H9 (cell line): ENCODE measurements at regions not wholly inside any gene's neighbourhood (a gene's known extent, or its start where the extent isn't known, plus 50 kb on each side); places are given as distances from the start of the nearest gene placed in this dataset.

Experiments used
- DNase-seq: peaks from one replicate; pipeline ENCODE4 v3.0.0-alpha.2; 2017
- H2AFZ ChIP-seq: one replicate; pipeline ENCODE4 v1.6.1; 2013; ENCODE audit warnings: mild to moderate bottlenecking, low read length, control low read depth, moderate library complexity
- H2AK5ac ChIP-seq: 2 replicates; pipeline ENCODE4 v1.6.1; 2013; ENCODE audit warnings: low read length, control low read depth, mixed read lengths; ENCODE audit not compliant: insufficient read length
- H2BK120ac ChIP-seq: one replicate; pipeline ENCODE4 v1.6.1; 2013; ENCODE audit warnings: low read depth, mild to moderate bottlenecking, low read length, control low read depth, inconsistent platforms; ENCODE audit not compliant: poor library complexity, severe bottlenecking
- H2BK12ac ChIP-seq: 2 replicates; pipeline ENCODE4 v1.6.1; 2013; ENCODE audit warnings: low read length, control low read depth, mixed read lengths, low read depth; ENCODE audit not compliant: insufficient read length
- H2BK15ac ChIP-seq: 2 replicates; pipeline ENCODE4 v1.6.1; 2013; ENCODE audit warnings: low read depth, low read length, control low read depth
- H2BK20ac ChIP-seq: one replicate; pipeline ENCODE4 v1.6.1; 2013; ENCODE audit warnings: low read depth, mild to moderate bottlenecking, low read length, control low read depth, inconsistent platforms; ENCODE audit not compliant: poor library complexity, severe bottlenecking
- H2BK5ac ChIP-seq: 2 replicates; pipeline ENCODE4 v1.6.1; 2013; ENCODE audit warnings: low read length, control low read depth, mixed read lengths; ENCODE audit not compliant: insufficient read length
- H3K14ac ChIP-seq: 2 replicates; pipeline ENCODE4 v1.6.1; 2013; ENCODE audit warnings: low read length, control low read depth; ENCODE audit not compliant: insufficient read depth
- H3K18ac ChIP-seq: 2 replicates; pipeline ENCODE4 v1.6.1; 2013; ENCODE audit warnings: low read depth, mild to moderate bottlenecking, mixed read lengths, low read length, control low read depth; ENCODE audit not compliant: insufficient read length
- H3K23ac ChIP-seq: 2 replicates; pipeline ENCODE4 v1.6.1; 2013; ENCODE audit warnings: low read length, control low read depth, mixed read lengths, low read depth; ENCODE audit not compliant: insufficient read length
- H3K23me2 ChIP-seq: 2 replicates; pipeline ENCODE4 v1.6.1; 2013; ENCODE audit warnings: low read depth, mild to moderate bottlenecking, mixed read lengths, low read length, control low read depth; ENCODE audit not compliant: insufficient read length, poor library complexity, severe bottlenecking
- H3K27ac ChIP-seq: 2 replicates; pipeline ENCODE4 v1.5.1; 2013; ENCODE audit warnings: low read length, control low read depth, mixed read lengths, low read depth; ENCODE audit not compliant: insufficient read length
- H3K27me3 ChIP-seq: 2 replicates; pipeline ENCODE4 v1.6.1; 2013; ENCODE audit warnings: low read length, control low read depth, inconsistent platforms; ENCODE audit not compliant: insufficient read depth
- H3K4ac ChIP-seq: 2 replicates; pipeline ENCODE4 v1.6.1; 2013; ENCODE audit warnings: low read depth, mild to moderate bottlenecking, control low read depth, inconsistent platforms, low read length, moderate library complexity
- H3K4me1 ChIP-seq: 2 replicates; pipeline ENCODE4 v1.6.1; 2013; ENCODE audit warnings: low read length, control low read depth, inconsistent platforms; ENCODE audit not compliant: insufficient read depth
- H3K4me2 ChIP-seq: 2 replicates; pipeline ENCODE4 v1.6.1; 2013; ENCODE audit warnings: low read length, control low read depth, mixed read lengths; ENCODE audit not compliant: insufficient read length, insufficient read depth
- H3K56ac ChIP-seq: 2 replicates; pipeline ENCODE4 v1.6.1; 2013; ENCODE audit warnings: low read depth, mild to moderate bottlenecking, mixed read lengths, low read length, control low read depth; ENCODE audit not compliant: insufficient read length
- H3K79me1 ChIP-seq: 2 replicates; pipeline ENCODE4 v1.6.1; 2013; ENCODE audit warnings: low read depth, mild to moderate bottlenecking, moderate library complexity, low read length, control low read depth, inconsistent platforms; ENCODE audit not compliant: insufficient read depth, poor library complexity, severe bottlenecking
- H3K79me2 ChIP-seq: 2 replicates; pipeline ENCODE4 v1.6.1; 2013; ENCODE audit warnings: low read length, control low read depth, inconsistent platforms; ENCODE audit not compliant: insufficient read depth
- H3K9ac ChIP-seq: 2 replicates; pipeline ENCODE4 v1.6.1; 2013; ENCODE audit warnings: low read length, control low read depth, mixed read lengths; ENCODE audit not compliant: insufficient read length; ENCODE audit errors: extremely low read depth
- H3K9me3 ChIP-seq: one replicate; pipeline ENCODE4 v1.6.1; 2013; ENCODE audit warnings: low read depth, low read length, inconsistent platforms; ENCODE audit not compliant: control insufficient read depth
- H3T11ph ChIP-seq: one replicate; pipeline ENCODE4 v1.6.1; 2013; ENCODE audit warnings: mild to moderate bottlenecking, low read length, control low read depth, inconsistent platforms
- H4K20me1 ChIP-seq: one replicate; pipeline ENCODE4 v1.6.1; 2013; ENCODE audit not compliant: control insufficient read depth, insufficient read length, insufficient read depth
- H4K5ac ChIP-seq: 2 replicates; pipeline ENCODE4 v1.6.1; 2013; ENCODE audit warnings: low read depth, mild to moderate bottlenecking, mixed read lengths, low read length, control low read depth; ENCODE audit not compliant: insufficient read length
- H4K8ac ChIP-seq: replicated peaks from 2 replicates; pipeline ENCODE4 v1.6.1; 2013; ENCODE audit warnings: low read length, control low read depth, mixed read lengths, low read depth; ENCODE audit not compliant: insufficient read length
- H4K91ac ChIP-seq: 2 replicates; pipeline ENCODE4 v1.6.1; 2013; ENCODE audit warnings: low read depth, mild to moderate bottlenecking, moderate library complexity, mixed read lengths, low read length, control low read depth; ENCODE audit not compliant: insufficient read length
- H3K27ac Mint-ChIP-seq, 3 experiments: 2 replicates in 2 of 3; 3 replicates in 1 of 3; pipeline ENCODE4 v1.8.0; 2020 to 2021; ENCODE audit warnings: mixed read lengths in 3 of 3, mild to moderate bottlenecking in 1 of 3, moderate library complexity in 1 of 3
- H3K27me3 Mint-ChIP-seq: 2 replicates; pipeline ENCODE4 v1.8.0; 2021; ENCODE audit warnings: low read depth, mild to moderate bottlenecking, moderate library complexity, mixed read lengths
- H3K36me3 Mint-ChIP-seq, 3 experiments: 2 replicates in 2 of 3; 3 replicates in 1 of 3; pipeline ENCODE4 v1.8.0; 2020 to 2021; ENCODE audit warnings: low read depth in 3 of 3, mixed read lengths in 3 of 3; ENCODE audit not compliant: insufficient read depth in 1 of 3
- H3K4me1 Mint-ChIP-seq, 2 experiments: 2 replicates each; pipeline ENCODE4 v1.8.0; 2020; ENCODE audit warnings: mixed read lengths in 2 of 2
- H3K4me3 Mint-ChIP-seq, 2 experiments: 2 replicates in 1 of 2; 3 replicates in 1 of 2; pipeline ENCODE4 v1.8.0; 2020 to 2021; ENCODE audit warnings: mild to moderate bottlenecking in 2 of 2, mixed read lengths in 2 of 2, moderate library complexity in 1 of 2
- H3K9me3 Mint-ChIP-seq, 2 experiments: 2 replicates in 1 of 2; 3 replicates in 1 of 2; pipeline ENCODE4 v1.8.0; 2020; ENCODE audit warnings: mild to moderate bottlenecking in 2 of 2, mixed read lengths in 2 of 2, moderate library complexity in 1 of 2
- CTCF ChIP-seq: fragments of 200-600 bp; sonication (generic); conservative IDR thresholded peaks from 3 replicates; pipeline ENCODE4 v1.8.0; 2021; ENCODE audit warnings: antibody characterized with exemption, mild to moderate bottlenecking
- WGBS: extraction: QIAGEN DNeasy Blood & Tissue Kit; methylation state at CpG from one replicate; pipeline ENCODE4 v1.1.7; 2013; ENCODE audit warnings: missing lambda C conversion rate, low lambda C conversion rate, mixed read lengths; ENCODE audit not compliant: insufficient read length; ENCODE audit errors: extremely low coverage; 5-methylcytosine and 5-hydroxymethylcytosine counted together

GRCh38 chr12:75935539-75936242 lies 95.9 kb downstream of the PHLDA1 start:
- no peak overlapping the region for H3K14ac ChIP-seq
- H3K23me2 ChIP-seq = no peaks in the 10 kb centered on the region
- no peak overlapping the region for H2AFZ ChIP-seq
- no peak overlapping the region for H4K5ac ChIP-seq
- peaks cover 2% of the 10 kb centered on the region; the same call in 1 of the 2 replicates for H3K4me1 ChIP-seq
- H3K27me3 ChIP-seq = no peaks in the 10 kb centered on the region
- no peaks in the 10 kb centered on the region for H3K9me3 ChIP-seq
- TF ChIP-seq CTCF = no peak
- H3K4ac ChIP-seq = no peak overlapping the region
- H3K79me2 ChIP-seq = no peaks in the 10 kb centered on the region
- no peak overlapping the region for H2BK12ac ChIP-seq
- no peak overlapping the region for H2BK15ac ChIP-seq
- DNase-seq = no peak
- H2BK5ac ChIP-seq = no peak overlapping the region
- WGBS = no CpG with 5 or more reads among the region's 3 CpGs
- no peak overlapping the region for H3K56ac ChIP-seq
- no peak overlapping the region for H3K23ac ChIP-seq
- H4K91ac ChIP-seq = no peak overlapping the region
- H3K27ac ChIP-seq = no peak overlapping the region
- no peaks in the 10 kb centered on the region for H3K79me1 ChIP-seq
- Mint-ChIP-seq H3K4me1 (peaks cover 6 to 8% of the 10 kb centered on the region in 2 experiments; a peak in 3 of 4 replicates), H3K4me3 (no peak overlapping the region), H3K9me3 (peaks cover 7 to 8% of the 10 kb centered on the region in 2 experiments), H3K27me3 (no peaks in the 10 kb centered on the region), H3K27ac (no peak overlapping the region), H3K36me3 (peaks cover 5 to 9% (median 6%) of the 10 kb centered on the region in 3 experiments)
- H2BK20ac ChIP-seq = no peak overlapping the region
- H4K8ac ChIP-seq = no peak overlapping the region
- H3K4me2 ChIP-seq = no peak overlapping the region
- H2BK120ac ChIP-seq = no peak overlapping the region
- no peak overlapping the region for H3K18ac ChIP-seq
- H2AK5ac ChIP-seq = no peak overlapping the region
- H3K9ac ChIP-seq = no peak overlapping the region
- no peak overlapping the region for H3T11ph ChIP-seq
- H4K20me1 ChIP-seq = no peaks in the 10 kb centered on the region
